HG03135 (cell line): ENCODE measurements at regions not wholly inside any gene's neighbourhood (a gene's known extent, or its start where the extent isn't known, plus 50 kb on each side); places are given as distances from the start of the nearest gene placed in this dataset.

Experiments
- ATAC-seq: cut with Tn5 transposase; IDR thresholded peaks from one replicate; pipeline ENCODE4 v1.9.1; 2021; ENCODE audit warnings: mild to moderate bottlenecking, moderate library complexity; ENCODE audit not compliant: unreplicated experiment

DNA sequence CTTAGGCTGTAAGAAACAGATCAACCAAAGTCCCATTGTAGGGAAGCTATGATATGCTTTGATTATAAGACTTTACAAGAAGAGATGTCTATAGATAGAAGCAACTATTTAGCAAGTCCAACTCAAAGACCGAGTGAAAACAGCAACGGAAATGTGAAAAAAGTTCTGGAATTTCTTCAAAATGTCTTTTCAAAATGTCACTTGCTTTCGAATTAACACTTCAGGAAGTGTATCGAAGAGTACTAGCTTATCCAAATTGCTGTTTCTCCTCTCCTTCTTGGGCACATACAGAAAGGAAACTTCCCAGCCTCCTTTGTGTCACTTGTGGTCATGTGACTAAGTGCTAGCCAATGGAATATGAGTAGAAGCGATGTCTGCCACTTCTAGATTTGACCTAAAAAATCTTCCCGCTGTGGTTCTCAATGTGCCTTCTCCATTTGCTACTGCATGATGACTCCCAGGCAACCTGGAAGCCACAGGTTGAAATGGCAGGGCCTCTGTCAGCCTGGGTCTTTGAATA, 89.9 kb downstream of the TSEN15 start:
- no peak for ATAC-seq

DNA sequence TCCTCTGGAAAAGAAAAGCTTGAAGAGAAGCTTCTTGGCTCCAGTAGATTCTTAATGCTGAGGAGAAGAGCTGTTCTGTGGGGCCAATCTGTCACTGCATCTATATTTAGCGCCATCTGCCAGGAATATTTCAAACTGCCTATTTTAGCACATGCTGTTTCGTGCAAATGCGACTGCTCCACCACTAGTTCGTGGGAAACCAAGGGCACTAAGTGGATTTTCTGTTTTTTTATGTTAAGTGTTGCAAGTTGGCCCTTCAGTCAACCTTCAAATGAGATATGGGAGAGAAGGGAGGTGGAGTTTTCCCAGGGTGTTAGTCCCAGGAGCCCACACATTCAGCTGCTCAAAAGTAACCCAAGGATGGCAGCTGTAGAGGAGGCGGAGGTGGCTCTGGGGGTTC, 91.9 kb downstream of the TSEN15 start:
- ATAC-seq, result no peak

DNA sequence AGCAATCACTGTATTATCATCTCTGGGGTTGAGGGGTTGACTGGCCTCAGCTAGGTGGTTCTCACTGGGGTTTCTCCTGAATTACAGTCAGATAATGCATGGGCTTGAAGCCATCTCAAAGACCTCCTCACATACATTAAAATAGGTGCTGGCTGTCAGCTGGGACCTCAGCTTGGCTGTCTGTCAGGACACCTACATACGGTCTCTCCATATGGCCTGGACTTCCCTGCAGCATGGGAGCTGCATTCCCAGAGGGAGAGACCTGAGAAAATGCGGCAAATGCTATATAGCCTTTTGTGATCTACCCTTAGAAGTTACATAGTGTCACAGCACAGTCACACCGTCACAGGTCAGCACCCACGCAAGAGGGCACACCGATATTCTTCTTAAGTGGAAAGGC, 93.6 kb downstream of the TSEN15 start:
- ATAC-seq, result no peak

DNA sequence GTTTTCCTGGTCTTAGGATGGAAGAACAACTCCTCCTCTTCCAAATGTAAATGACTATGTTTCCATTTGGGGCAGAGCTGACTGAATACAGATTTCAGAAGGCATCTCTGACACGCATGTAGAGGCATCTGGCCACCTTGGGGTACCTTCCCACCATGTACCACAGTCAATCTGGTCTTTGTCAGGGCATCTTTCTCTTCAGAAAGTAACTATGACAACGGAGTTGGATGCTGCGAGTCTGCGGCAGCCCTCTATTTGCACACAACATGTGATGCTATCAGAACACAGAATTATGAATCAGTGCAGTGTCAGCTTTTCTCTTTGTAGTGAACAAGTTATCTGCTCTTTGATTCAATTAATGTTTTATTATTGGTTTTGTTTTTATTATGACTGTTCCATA, 94.7 kb downstream of the TSEN15 start:
- ATAC-seq, result no peak

DNA sequence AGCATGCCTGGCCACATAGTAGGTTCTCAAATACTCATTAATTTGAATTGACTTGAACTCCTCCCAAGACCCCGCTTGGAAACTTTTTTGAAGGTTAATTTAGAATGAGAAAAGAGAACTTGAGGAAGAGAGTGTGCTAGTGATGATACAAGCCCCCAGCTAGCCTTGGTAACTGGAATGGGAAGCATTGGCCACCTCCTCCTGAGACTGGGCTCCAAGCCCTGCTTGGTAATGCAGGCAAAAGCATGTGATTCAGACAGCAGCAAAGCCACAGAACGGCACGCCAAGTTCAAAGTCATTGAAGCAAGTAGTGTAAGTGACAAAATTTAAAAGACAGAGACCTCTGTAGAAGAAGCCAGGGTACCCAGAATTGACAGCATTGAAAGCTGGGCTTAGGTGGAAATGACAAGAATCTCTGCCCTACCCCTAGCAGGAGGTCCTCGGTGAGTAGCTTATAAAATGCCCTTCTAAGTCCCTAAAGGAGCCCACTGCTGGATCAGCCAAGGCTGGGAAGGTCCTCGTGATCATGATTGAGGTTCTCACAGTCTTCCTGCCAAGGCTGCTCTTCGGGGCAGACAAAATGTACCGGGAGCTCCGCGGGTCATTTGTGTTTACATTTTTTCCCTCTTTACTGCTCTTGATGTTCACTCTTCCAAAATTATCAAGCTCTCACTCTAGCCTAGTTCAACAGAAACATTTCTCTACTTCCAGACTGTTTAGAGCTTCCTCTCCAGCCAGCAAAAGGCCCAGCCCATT, 99.4 kb downstream of the TSEN15 start:
- ATAC-seq, result no peak

DNA sequence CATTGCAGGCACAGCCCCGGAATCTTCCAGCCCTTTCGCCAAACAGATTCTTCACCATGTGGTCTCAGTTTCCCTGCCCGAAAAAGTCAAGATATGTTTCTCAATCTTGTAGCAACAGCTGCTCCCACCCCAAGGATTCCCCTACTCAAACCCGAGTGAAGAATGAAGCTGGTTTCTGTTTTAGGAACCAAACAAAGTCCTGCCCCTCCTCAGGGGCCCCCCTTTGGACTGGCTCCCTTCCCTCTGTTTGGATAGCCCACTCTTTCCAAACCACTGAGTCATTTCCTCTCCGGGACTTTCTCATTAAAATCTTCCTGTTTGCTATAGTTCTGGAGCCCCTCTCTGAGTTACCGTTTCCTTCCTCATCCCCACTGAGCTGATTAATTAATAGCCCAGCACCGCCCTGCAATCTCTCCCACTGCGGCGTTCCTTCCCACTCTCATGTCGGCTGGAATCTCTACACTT, 100.9 kb downstream of the TSEN15 start:
- no peak for ATAC-seq

DNA sequence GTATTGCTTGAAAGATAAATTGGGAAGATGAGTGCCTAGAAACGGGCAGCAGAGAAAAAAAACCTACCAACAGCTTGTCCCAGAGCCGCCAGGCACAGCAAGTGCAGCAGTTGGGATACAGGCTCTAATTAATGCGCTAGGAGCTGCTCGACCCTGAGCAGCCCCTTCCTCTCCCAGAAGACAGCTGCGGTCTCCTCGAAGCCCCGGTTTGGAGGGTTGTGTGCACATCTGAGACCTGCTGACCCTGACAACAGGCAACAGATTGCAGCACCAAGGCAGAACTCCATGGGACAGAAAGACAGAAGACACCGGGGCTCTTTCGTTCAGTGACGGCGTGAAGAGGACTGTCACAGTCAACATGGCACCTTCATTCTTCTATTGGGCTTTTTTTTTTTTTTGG, 101.4 kb downstream of the TSEN15 start:
- no peak for ATAC-seq

DNA sequence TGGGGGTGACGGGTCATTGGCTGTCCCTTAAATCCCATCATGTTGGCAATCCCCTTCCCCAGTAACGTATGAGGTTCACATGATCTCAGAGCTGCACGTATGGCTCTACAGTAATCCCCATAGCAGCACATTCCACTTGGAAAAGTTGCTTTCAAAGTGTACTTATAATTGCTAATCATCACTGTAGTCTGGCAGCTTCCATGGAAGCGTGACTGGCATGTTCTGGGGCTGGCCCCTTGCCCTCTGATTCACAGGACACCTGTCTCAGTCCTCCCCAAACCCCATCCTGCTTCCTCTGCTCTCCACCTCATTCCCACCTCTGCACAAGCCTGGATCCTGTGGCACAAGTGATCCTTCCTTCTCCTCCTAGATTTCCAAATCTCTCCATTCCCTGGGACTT, 102.2 kb downstream of the TSEN15 start:
- ATAC-seq, result no peak

DNA sequence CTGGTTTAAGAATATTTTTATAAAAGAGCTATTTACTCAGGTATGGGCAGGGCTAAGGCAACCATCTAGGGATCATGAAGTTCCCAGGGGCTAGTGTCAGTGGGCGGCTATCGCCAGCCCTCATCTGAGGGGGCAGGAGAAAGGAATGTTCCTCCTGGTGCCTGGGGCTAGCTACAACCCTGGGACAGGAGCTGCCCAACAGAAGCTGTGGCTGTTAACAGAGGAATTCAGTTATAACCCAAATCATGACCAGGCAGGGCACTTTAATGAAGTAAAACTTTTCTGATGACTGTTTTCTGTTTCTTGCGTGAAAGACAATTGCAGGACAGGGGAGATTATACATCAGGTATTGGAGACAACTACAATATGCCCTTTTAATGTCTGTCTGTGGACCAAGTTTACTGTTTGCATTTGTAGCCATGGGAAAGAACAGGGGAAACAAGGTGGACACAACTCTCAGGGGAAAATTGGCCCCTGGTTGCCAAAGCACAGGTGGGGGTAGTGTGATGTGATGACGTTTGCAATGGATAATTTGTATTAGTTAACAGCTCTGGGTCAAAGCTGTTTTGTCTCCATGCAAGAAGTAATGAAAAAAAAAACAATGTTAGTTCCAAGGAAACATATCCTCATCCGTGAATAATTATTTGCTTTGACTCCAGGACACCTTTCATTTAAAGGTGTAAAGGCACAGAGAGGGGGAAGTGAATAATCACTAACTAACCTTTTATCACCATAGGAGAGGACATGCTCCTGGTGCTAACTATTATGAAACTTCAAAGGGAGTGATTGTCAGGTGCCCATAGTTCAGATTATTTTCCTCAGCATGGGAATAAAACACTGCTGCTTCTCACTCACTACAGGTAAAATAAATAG, 105.2 kb downstream of the TSEN15 start:
- no peak for ATAC-seq

DNA sequence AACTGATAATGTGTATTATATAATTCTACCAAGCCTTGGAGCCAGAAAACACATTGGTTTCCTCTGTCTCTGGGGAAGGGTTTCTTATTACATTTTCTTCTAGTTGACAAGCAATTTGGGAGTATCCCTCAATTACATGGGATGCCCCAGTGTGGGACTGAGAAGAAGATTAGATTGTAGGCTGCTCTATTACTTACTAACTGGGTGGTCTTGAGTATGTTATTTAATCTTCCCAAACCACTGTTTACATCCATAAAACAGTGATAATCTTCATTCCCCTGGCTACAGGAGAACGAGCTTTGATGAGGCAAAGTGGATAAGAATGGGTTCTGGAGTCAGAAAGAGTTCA, 105.8 kb downstream of the TSEN15 start:
- ATAC-seq, result no peak

DNA sequence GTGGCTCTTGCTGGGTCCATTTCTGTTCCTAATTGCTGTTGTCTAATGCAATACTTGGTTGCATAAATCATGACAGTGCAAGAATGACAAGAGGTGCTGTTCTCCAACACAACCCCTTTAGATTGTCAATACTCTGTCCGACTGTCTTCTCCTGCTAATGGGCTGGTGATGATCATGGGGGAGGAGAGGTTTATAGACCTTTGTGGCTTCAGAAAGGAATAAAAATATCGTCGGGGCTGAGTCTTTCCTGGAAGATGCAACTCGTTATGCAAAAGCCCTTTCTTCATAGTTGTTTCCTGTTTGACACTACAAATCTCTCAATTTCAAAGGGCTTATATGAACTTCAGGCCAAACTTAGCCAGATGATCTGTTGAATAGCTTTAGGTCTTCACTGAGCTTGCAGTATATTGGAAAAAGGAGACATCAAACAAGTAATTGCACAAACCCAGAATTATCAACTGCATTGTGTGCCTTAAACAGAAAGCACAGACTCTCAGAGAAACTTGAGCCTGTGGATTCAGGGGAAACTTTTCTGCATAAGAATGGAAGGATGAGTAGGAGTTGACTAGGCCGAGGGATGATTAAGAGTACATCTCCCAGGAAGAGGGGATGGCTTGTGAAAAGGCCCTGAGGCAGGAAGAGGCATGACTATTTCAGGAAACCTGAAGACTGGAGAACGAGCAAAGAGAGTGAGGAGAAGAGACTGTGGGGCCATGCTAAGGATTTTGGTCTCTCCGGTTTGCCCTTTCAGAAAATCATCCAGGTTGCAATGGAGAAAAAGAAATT, 107.6 kb downstream of the TSEN15 start:
- no peak for ATAC-seq

DNA sequence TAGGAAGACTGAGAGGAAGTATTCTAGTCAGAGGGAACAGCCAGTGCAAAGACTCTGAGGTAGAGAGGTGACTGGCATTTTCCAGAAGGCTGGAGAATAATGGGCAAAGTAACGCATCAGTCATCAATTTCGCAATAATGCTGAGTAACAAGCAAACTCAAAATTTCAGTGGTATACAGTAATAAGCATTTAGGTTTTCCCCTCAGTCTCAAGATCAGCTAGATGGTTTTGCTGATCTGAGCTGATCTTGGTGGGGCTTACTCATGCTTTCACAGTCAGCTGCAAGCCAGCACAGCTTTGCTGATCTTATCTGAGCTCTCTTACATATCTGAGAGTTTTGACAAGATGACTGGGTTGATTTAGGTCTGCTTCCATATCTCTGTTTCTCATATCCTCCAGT, 108.7 kb downstream of the TSEN15 start:
- no peak for ATAC-seq

DNA sequence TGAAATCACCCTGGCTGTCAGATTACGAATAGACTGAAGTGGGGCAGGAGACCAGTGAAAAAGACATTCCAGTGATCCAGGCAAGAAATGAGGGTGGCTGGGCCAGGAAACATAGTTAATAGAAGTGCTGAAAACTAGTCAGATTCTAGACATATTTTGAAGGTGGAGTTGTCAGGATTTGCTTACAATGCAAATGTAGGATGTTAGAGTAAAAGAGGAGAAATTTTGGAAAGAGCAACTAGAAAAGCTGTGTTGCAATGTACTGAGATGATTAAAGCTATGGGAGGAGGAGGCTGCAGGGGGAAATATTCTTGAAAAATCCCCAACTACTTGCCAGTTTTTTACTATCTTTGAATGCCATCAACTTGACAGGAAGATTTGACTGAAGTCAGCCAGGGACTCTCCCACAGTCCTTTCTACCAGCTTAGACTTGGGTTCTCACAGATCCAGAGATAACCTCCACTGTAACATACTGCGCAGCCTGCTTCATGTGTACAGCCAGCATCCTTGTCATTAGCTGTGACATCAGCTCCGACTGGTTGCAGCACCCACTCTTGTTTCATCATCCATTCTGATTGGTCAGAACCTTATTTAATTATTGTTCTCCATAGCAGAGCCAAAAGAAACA, 109.7 kb downstream of the TSEN15 start:
- no peak for ATAC-seq

DNA sequence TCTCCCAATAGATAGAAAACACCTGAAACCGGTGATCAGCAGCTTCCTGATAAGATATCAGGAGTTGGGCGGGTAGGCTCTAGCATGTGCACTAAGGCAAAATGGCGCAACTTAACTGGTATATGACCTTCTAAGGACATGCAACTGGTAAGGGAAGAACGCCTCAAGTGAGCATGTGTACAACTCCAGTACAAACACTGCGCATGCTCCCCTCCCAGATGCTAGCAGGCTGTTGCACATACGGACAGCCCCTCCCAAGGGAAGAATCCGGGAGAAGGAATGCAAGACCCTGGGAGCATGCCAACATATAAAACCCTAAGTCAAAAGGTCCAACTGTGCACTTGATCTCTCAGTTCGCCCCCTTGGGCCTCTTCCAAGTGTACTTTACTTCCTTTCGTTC, 110.8 kb downstream of the TSEN15 start:
- no peak for ATAC-seq

DNA sequence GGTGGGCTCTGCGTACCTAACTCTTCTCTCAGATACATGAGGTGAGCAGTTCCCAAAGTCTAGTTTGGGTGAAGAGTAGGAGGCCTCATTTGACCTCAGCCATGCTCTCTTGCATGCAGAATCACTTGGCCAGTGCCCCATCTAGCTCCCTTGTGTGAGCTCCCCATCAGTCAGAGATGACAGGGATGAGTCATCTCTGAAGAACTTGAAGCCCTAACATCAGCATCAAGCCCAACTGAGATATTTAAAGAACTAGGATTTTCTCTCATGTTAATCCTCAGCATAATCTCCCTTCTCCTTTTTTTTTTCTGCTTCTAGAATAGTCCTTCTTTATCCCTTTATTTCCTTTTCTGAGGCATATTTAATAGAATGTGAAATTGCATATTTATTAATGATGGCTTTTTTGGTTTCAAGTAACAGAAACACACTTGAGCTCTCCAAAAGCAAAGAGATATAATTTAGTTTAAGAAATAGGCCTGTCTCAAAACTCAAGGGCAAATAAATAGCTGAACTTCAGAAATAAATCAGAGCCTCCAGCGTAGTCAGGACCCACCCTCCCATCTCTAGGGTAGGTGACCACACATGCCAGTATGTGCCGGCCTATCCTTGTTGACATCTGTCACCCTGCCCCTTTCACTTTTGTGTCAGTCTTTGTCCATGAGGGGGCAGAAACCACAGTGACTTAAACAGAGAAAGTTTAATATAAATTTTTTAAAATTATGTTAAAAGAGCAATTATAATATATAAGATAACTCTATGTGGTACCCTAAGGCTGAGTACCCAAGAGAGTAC, 112.3 kb downstream of the TSEN15 start:
- peak; percentile 83 for ATAC-seq

DNA sequence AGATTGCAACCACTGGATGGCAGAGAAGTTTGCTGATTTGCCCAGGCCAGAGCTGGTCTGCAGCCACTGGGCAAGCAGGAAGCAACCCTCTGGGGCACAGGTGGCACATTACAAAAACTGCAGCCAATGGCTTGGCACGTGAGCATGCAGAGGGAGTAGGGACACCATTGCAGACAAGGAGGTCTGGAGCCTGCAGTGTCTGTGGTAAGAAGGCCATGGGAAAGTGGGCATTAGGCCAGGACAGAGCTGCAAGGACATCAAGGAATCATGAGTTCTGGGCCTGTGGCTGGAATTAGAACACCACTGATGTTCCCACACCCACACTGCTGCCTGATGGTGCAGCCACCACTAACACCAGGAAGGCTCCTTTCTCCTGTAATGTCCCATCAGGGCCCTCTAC, 113.0 kb downstream of the TSEN15 start:
- no peak for ATAC-seq

DNA sequence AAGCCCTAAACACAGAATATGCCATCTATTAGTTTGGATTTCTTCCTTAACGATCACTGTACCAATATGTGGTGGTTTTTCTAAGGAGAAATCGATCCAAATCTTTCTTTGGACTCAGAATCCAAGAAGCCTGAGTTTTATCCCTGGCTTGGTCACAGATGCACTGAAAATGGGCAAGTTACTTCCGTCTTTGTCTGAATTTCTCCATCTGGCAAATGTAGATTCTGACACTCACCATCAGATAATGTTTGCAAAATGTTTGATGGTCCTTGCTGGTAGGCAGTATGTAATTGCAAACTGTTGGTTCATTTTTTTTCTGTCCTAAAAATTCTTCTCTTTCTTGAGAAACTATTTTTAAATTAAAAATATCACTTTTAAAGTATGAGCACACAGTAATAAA, 115.0 kb downstream of the TSEN15 start:
- ATAC-seq, result no peak

DNA sequence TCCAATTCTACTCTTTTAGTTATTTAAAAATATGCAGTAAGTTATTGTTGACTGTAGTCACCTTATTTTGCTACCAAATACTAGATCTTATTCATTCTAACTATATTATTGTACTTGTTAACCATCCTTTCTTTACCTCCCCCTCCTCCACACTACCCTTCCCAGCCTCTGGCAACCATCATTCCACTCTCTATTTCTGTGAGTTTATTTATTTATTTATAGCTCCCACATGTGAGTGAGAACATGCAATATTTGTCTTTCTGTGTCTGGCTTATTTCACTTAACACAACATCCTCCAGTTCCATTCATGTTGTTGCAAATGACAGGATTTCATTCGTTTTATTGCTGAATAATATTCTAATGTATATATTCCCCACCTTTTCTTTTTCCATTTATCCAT, 115.8 kb downstream of the TSEN15 start:
- ATAC-seq, result no peak

DNA sequence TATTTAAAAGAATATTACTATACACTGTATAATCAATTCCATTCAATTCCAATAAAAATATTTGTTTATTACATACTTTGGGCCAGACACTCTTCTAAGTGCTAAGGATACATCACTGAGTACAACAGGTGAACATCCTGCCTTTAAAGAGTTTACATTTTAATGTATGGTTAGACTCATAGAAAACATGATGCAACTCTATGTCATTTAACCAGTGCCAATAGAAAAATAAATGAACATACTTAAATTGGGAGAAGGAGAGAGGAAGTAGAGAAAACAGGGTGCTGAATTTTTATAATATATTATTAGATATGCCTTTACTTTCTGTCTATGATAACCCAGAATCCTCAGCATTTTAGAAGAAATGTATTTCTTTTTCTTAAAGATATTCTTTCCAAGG, 119.2 kb downstream of the TSEN15 start:
- no peak for ATAC-seq

DNA sequence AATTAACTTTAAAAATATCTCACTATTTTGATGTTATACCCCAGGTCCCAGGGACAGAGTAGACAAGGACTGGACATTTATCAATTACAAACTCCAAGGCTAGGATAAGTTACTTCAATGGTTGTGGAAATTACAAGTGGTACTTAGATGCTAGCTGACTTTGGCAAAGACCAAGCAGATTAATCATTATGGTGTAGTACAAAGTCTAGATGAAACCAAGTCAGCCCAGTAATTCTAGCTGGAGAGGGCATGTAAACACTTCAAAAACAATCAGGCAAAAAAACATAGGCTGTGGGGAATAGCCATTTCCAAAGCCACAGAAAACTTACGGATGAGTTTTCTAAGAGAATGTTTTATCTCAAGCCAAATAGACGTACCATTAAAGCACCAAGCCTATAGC, 124.5 kb downstream of the TSEN15 start:
- no peak for ATAC-seq
